ENCODE measurements at regions not wholly inside any gene's neighbourhood (a gene's known extent, or its start where the extent isn't known, plus 50 kb on each side); places are given as distances from the start of the nearest gene placed in this dataset.

DNA sequence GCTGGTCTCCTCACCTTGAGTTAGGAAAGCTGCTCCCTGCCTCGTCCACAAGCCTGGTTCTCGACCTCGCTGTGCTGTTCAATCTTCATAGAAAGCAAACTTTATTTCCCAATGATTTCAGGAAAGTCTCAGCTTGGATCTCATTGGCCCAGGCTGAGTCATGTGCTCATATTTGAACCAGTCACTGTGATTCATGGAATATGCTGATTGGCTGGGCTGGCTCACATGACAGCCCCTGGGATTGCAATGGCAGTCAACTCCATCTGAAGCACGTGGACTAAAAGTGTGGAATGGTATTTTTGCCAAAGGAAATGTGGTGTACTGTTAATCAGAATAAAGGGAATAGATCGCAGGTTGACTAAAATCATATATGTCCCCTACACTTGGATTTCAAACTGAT, 396.6 kb downstream of the AACS start:
- H3K27ac Mint-ChIP-seq: no peak overlapping the region
- no peaks in the 10 kb centered on the region for H3K9me3 Mint-ChIP-seq (ENCODE audit: low read depth)
- no peaks in the 10 kb centered on the region for H3K36me3 Mint-ChIP-seq
- no peak for DNase-seq
- H3K27me3 Mint-ChIP-seq: no peaks in the 10 kb centered on the region
- CTCF ChIA-PET: no interaction called here
- no peak overlapping the region for H3K4me3 Mint-ChIP-seq
- no peaks in the 10 kb centered on the region for H3K4me1 Mint-ChIP-seq
- ATAC-seq: no peak

DNA sequence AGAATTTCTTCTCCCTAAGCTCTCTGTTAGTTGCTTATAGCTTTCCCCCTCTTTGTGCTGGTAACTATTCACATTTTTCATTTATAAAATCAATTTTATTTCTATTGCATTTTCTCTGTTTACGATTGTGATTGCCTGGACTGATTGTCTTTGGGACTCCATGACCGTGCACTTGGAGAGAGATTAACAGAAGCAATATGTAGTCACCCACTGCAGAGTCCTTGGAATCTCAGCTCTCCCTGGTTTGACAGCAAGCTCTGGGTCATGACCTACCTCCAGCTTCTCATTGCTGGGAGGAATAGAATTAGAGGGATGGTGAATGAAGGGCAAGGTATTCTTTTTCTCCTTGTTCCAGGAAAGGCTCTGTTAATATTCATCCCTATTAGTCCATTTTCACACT, 398.2 kb downstream of the AACS start:
- ATAC-seq (no peak), DNase-seq (no peak)
- Mint-ChIP-seq H3K4me1 (no peaks in the 10 kb centered on the region), H3K4me3 (no peak overlapping the region), H3K36me3 (no peaks in the 10 kb centered on the region), H3K27me3 (no peaks in the 10 kb centered on the region), H3K27ac (no peak overlapping the region), H3K9me3 (ENCODE audit: low read depth) (no peaks in the 10 kb centered on the region)
- CTCF ChIA-PET: no interaction called here

DNA sequence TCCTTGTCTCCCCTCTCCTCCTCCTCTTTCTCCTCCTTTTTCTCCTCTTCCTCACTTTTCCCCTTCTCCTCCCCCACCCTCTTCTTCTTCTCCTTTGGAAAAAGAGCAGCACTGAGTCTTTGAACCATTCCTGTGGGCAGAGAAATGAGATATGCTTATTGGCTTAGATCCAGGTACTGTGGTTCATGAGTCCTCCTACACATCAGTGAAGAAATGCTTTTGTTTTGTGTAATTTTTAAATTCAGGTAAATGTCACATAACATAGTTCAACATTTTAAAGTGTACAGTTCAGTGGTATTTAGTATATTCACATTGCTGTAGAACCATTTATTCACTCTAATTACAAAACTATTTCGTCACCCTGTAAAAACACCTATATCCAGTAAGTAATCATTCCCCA, 402.1 kb downstream of the AACS start:
- DNase-seq: no peak
- CTCF ChIA-PET: no interaction called here
- no peak overlapping the region for H3K27ac Mint-ChIP-seq

DNA sequence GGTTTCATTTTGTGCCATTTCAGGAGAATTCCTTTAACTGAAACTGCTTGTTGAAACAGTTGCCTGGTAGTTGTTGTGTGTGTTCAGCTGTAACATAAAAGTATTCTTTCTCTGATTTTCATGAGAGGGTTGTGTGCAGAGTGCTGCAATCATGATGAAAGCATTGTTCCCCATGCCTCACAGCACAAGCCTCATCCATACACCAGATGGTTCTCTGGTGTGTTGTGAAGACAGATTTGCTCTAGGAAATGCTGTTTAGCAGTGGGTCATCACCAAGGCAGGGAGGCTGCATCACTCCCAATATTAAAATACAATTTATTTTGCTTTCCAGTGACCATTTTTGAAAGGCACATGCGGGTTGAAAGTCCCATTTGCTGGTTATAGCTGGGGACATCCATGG, 404.4 kb downstream of the AACS start:
- H3K9me3 Mint-ChIP-seq (ENCODE audit: low read depth): no peaks in the 10 kb centered on the region
- no peaks in the 10 kb centered on the region for H3K27me3 Mint-ChIP-seq
- H3K4me1 Mint-ChIP-seq: no peaks in the 10 kb centered on the region
- CTCF ChIA-PET: no interaction called here
- no peak for ATAC-seq
- H3K4me3 Mint-ChIP-seq: no peak overlapping the region
- no peak for DNase-seq
- no peak overlapping the region for H3K27ac Mint-ChIP-seq
- no peaks in the 10 kb centered on the region for H3K36me3 Mint-ChIP-seq

More for the DNA sequence above, 402.1 kb downstream of the AACS start:
- no peak for ATAC-seq
- H3K4me3 Mint-ChIP-seq: no peak overlapping the region
- no peaks in the 10 kb centered on the region for H3K27me3 Mint-ChIP-seq
- no peaks in the 10 kb centered on the region for H3K9me3 Mint-ChIP-seq (ENCODE audit: low read depth)
- H3K36me3 Mint-ChIP-seq: no peaks in the 10 kb centered on the region
- no peaks in the 10 kb centered on the region for H3K4me1 Mint-ChIP-seq

DNA sequence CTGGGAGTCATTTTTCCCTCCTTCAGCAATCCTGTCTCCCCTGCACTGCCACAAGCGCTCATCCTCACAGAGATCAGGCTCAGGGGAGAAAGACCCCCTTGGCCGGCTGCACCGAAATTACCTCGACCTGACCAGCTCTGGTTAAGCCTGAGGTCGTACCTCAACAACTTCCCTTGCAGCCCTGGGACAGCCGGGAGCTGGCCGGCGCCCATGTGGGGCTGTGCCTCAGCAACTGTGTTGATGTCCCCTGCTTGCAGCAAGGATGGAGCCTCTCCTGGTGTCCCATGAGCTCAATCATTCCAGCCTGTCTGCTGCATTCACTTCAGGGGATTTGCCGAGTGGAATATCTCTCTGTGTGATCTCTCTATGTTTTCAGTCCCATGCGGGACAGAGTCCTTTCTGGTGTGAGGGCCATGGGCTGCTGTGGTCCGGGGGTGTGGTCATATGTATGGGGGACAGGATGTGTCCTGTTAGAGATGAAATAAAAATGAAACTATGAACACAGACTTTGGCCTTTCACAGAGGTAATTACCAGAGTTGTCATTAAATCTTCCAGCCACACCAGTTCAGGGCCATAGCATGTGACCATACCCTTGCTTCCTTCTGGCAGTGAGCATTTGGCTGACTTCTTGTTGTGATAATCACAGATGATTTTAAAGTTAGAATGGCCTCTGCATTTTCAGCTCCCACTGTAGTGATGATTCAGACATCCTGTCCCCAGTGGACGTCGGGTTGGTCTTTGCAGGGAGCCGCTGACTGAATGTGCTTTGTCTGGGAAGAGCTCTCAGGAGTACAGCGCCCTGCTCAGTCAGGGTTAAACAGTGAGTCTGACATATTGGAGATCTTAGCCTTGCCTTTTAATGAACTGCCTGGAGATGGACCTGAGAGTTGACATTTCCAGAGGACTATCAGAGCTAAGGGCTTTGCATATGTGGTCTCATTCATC, 405.9 kb downstream of the AACS start:
- CTCF ChIA-PET: no interaction called here

DNA sequence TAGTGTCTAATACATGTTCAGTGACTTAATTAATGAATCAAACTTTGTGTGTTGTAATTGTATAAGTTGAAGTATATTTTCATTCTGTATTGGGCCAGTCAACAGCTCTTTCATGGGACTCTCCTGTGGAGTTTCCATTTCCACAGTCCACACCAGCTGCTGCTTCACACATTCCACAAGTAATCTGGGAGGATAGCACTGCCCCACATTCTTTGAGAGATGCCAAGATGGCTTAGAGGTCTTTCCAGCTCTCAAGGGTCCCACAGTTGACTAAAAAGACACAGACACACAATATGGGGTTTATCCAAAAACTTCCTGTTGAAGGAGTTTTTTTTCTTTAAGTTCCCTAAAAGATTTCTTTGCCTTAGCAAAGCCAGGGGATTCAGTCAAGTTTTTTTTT, 408.3 kb downstream of the AACS start:
- DNase-seq: no peak
- Mint-ChIP-seq H3K36me3 (no peaks in the 10 kb centered on the region), H3K9me3 (ENCODE audit: low read depth) (no peaks in the 10 kb centered on the region), H3K4me1 (no peaks in the 10 kb centered on the region), H3K4me3 (no peak overlapping the region), H3K27me3 (no peaks in the 10 kb centered on the region), H3K27ac (no peak overlapping the region)
- CTCF ChIA-PET: no interaction called here
- no peak for ATAC-seq

More for the DNA sequence above, 405.9 kb downstream of the AACS start:
- no peaks in the 10 kb centered on the region for H3K27me3 Mint-ChIP-seq
- H3K9me3 Mint-ChIP-seq (ENCODE audit: low read depth): no peaks in the 10 kb centered on the region
- no peaks in the 10 kb centered on the region for H3K36me3 Mint-ChIP-seq
- no peak overlapping the region for H3K27ac Mint-ChIP-seq
- H3K4me1 Mint-ChIP-seq: no peaks in the 10 kb centered on the region
- no peak for DNase-seq
- H3K4me3 Mint-ChIP-seq: no peak overlapping the region
- no peak for ATAC-seq

DNA sequence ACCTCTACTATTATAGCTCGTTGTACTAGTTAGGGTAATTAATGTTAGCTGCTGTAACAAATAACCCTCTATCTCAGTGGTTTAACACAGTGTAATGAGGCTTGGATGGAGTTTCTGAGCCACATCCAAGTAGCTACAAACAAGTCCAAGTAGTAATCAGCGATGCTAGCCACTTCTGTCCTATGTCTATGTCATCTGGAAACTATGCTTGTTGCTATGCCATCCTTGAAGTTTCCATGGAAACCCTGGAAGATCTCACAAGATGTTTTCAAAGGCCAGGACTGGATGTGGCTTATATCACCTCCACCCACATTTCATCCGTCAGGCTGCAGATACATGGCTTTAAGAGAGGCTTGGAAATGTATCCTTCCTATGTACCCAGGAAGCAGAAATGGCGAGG, 422.1 kb downstream of the AACS start:
- Mint-ChIP-seq H3K36me3 (no peaks in the 10 kb centered on the region), H3K9me3 (ENCODE audit: low read depth) (peaks cover under 1% of the 10 kb centered on the region), H3K4me1 (no peaks in the 10 kb centered on the region), H3K4me3 (no peak overlapping the region), H3K27me3 (no peaks in the 10 kb centered on the region), H3K27ac (no peak overlapping the region)
- ATAC-seq: no peak
- CTCF ChIA-PET: no interaction called here
- no peak for DNase-seq

DNA sequence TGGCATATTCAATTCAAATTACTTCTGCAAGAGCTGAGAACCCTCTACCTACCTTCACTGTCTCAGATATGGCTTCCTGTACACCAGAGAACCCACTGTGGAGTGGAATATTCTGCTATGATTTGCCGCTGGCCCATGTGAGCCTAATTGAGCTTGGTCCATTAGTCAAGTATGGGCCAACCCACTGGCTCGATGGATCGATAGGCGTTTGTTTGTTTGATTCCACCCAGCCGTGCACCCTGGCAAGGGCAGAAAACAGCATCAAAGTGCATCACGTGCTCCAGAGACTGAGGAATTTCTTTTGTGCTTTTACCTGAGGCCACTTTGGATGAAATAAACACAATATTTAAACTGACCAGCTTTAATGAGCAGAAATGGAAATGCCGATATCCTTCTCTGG, 426.3 kb downstream of the AACS start:
- H3K36me3 Mint-ChIP-seq: no peaks in the 10 kb centered on the region
- H3K4me1 Mint-ChIP-seq: no peaks in the 10 kb centered on the region

DNA sequence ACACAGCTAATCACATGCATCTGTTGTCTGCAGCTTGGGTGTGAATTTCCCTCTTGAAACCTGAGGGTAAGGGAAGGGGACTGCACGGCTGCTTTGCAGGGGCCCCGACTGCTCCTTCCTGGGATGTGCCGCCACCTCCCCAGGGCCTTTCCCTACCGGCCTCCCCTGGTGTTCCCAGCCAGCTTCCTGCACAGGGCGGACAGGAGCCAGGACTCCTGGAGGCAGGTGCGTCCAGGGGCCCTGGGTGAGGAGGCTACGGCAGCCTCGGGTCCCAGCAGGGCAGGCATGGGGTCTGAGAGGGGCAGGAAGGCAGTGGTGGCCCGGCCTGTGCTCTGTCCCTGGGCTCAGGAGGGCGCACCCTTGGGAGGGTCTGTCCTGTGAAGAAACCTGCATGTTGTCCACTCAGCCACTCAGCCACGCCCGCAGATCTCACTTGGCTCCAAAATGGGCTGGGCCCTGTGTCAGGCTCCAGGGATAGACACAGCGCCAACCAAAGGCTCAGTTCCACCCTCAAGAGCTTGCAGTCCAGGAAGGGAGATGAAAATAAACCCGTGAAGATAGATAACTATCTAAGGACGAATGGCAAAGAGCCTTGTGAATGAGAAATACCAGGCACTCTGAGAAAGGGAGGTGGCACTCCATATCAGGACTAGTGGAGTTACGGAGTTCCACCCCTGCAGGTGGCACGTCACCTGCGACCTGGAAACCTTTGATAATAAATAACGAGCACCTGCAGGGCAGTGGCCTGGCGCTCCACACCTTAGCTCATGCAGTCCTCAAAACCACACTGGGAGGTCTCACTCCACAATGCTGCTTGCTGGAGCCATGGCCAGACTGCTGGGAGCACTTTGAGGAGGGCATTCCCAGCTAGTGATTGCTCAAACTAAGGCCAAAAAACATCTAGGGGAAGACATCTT, 427.4 kb downstream of the AACS start:
- Mint-ChIP-seq H3K27ac (no peak overlapping the region), H3K36me3 (no peaks in the 10 kb centered on the region), H3K4me1 (no peaks in the 10 kb centered on the region), H3K4me3 (no peak overlapping the region), H3K27me3 (no peaks in the 10 kb centered on the region), H3K9me3 (ENCODE audit: low read depth) (peaks cover 3% of the 10 kb centered on the region)
- ATAC-seq: no peak
- CTCF ChIA-PET: no interaction called here
- no peak for DNase-seq

More for the DNA sequence above, 426.3 kb downstream of the AACS start:
- CTCF ChIA-PET: no interaction called here
- no peak for ATAC-seq
- Mint-ChIP-seq H3K9me3 (ENCODE audit: low read depth) (peaks cover 3% of the 10 kb centered on the region), H3K4me3 (no peak overlapping the region), H3K27me3 (no peaks in the 10 kb centered on the region), H3K27ac (no peak overlapping the region)
- no peak for DNase-seq

DNA sequence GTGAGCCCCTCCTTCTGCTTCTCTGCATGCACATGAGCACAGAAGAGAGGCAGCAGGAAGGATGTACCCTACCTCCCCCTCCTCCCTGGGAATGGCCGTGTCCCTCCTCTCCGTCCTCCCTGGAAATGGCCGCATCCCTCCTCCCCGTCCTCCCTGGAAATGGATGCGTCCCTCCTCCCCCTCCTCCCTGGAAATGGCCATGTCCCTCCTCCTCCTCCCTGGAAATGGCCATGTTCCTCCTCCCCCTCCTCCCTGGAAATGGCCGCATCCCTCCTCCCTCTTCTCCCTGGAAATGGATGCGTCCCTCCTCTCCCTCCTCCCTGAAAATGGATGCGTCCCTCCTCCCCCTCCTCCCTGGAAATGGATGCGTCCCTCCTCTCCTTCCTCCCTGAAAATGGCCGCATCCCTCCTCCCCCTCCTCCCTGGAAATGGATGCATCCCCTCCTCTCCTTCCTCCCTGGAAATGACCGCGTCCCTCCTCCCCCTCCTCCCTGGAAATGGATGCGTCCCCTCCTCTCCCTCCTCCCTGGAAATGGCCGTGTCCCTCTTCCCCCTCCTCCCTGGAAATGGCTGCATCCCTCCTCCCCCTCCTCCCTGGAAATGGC, 428.6 kb downstream of the AACS start:
- ATAC-seq: no peak
- DNase-seq: no peak
- Mint-ChIP-seq H3K4me1 (no peaks in the 10 kb centered on the region), H3K36me3 (no peaks in the 10 kb centered on the region), H3K27me3 (no peaks in the 10 kb centered on the region), H3K4me3 (no peak overlapping the region), H3K9me3 (ENCODE audit: low read depth) (peaks cover 3% of the 10 kb centered on the region), H3K27ac (no peak overlapping the region)
- CTCF ChIA-PET: no interaction called here

DNA sequence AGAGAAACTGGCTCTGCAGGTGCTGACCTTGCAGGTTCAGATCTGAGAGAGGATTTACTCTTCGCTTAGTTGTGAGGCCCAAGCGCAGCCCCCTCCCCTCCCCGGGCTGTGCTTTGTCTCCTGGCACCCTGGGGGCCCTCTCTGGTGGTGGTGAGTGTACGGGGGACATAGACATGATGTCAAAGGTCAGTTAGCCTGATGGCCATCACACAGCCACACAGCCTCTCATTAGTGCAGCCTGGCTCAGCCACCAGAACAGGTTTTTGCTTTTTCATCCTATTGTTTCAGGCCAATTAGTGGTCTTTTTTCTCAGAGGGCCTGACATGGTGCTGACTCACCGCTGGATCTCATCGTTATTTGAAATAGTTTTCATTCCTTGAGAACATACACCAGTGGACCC, 437.9 kb downstream of the AACS start:
- Mint-ChIP-seq H3K4me3 (no peak overlapping the region), H3K4me1 (no peaks in the 10 kb centered on the region), H3K27ac (no peak overlapping the region), H3K36me3 (no peaks in the 10 kb centered on the region), H3K9me3 (ENCODE audit: low read depth) (no peaks in the 10 kb centered on the region), H3K27me3 (no peaks in the 10 kb centered on the region)
- no peak for ATAC-seq
- DNase-seq: no peak
- CTCF ChIA-PET: no interaction called here

DNA sequence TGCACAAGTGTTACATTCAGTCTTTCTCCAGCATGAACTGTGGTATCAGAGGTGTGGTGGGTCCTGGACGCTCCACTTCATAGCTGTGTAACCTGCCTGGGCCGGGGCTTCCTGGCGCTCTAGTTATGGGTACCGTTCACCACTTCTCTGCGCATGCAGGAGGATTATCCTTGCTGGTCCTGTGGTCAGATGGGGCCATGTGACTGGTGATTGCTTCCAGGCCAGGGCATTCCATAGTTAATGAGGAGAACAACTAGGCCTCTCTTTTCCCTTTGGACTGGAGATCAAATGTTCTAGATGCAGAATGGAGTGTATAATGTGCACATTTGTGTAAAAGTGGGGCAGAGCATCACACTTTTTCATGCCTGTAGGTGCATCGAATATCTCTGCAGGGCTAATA, 444.0 kb downstream of the AACS start:
- Mint-ChIP-seq H3K4me1 (no peaks in the 10 kb centered on the region), H3K27me3 (no peaks in the 10 kb centered on the region), H3K27ac (no peak overlapping the region), H3K36me3 (no peaks in the 10 kb centered on the region), H3K9me3 (ENCODE audit: low read depth) (peaks cover 1% of the 10 kb centered on the region), H3K4me3 (no peak overlapping the region)
- CTCF ChIA-PET: no interaction called here
- ATAC-seq (no peak), DNase-seq (no peak)

DNA sequence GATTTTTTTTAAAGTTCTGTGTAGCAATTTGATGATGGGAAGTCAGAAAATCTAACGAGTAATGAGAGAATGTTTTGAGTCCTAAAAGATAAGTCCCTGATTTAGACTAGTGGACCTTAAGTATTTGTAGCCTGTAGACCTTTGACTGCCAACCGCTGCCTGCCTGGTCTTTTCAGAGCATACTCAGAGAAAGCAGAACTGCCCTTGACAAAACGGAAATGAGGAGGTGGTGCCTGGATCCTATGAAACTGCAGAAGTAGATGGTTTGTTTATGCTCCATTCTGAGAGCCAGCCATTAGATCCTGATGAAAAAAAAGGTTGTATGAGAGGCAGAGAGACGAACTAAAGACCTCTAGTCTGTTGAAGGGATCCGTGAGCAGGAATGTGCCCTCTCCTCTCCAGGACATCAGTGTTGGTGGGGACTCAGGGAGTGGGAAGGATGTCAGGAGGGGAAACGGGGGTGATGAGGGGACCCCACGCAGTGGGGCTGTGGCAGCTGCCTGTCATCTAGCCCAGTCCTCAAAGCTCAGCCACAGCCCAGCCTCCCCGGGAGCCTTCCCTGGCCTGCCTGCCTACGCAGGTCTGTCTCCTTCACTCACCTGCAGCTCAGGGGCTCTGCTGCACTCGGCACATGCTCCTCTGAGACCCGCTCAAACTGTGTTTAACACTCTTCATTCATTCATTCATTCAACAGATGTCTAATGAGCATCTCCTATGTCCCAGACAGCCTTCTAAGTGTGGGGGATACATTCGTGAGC, 447.5 kb downstream of the AACS start:
- Mint-ChIP-seq H3K27me3 (no peaks in the 10 kb centered on the region), H3K4me3 (no peak overlapping the region), H3K9me3 (ENCODE audit: low read depth) (peaks cover 1% of the 10 kb centered on the region), H3K4me1 (no peaks in the 10 kb centered on the region), H3K27ac (no peak overlapping the region), H3K36me3 (no peaks in the 10 kb centered on the region)
- no peak for DNase-seq
- CTCF ChIA-PET: no interaction called here
- ATAC-seq: no peak

Measured in activated CD8-positive, alpha-beta memory T cell treated with anti-CD3 and anti-CD28 coated beads, Interleukin-2, amount 10 ng/mL, durations not matched to agents 7 days and 5 days (primary cell).